Fibroblast of skin of left quadriceps (primary cell): ENCODE measurements at regions not wholly inside any gene's neighbourhood (a gene's known extent, or its start where the extent isn't known, plus 50 kb on each side); places are given as distances from the start of the nearest gene placed in this dataset.
"Not testable (repeated sequence)": the region's sequence is repeated elsewhere in the genome, so short reads cannot be mapped to it uniquely, and the experiment has no call there.

Source experiments
- DNase-seq, 2 experiments: peaks; one replicate each; pipeline ENCODE4 v3.0.0-alpha.2; 2013; ENCODE audit warnings: low read depth in 2 of 2

GRCh38 chr10:44008270-44008916 is 359.7 kb upstream of the ZNF32 start:
- no peak for DNase-seq

- no peak for DNase-seq
These were observed 358.1 kb upstream of the ZNF32 start for GRCh38 chr10:44006771-44007170.

GRCh38 chr10:44005788-44006099 is 357.1 kb upstream of the ZNF32 start:
- DNase-seq = no peak

GRCh38 chr10:44004913-44005787 is 356.5 kb upstream of the ZNF32 start:
- DNase-seq = no peak

- peak; percentile 73 to 77 for DNase-seq
These were observed 349.5 kb upstream of the ZNF32 start for GRCh38 chr10:43998021-43998809.

GRCh38 chr10:43997330-43997729 is 348.6 kb upstream of the ZNF32 start:
- DNase-seq = no peak

GRCh38 chr10:43994539-43994938 is 345.9 kb upstream of the ZNF32 start:
- no peak for DNase-seq

- not testable (repeated sequence) for DNase-seq
These were observed 344.1 kb upstream of the ZNF32 start for GRCh38 chr10:43992816-43993215.

GRCh38 chr10:43986374-43986773 is 337.7 kb upstream of the ZNF32 start:
- no peak for DNase-seq

- DNase-seq = no peak
These were observed 337.3 kb upstream of the ZNF32 start for GRCh38 chr10:43985941-43986340.

GRCh38 chr10:43983856-43984271 is 335.2 kb upstream of the ZNF32 start:
- DNase-seq = no peak

- no peak for DNase-seq
These were observed 334.7 kb upstream of the ZNF32 start for GRCh38 chr10:43983405-43983804.

GRCh38 chr10:43982250-43982649 is 333.6 kb upstream of the ZNF32 start:
- DNase-seq = no peak

- no peak for DNase-seq
These were observed 333.0 kb upstream of the ZNF32 start for GRCh38 chr10:43981696-43982095.

GRCh38 chr10:43981232-43981631 is 332.6 kb upstream of the ZNF32 start:
- DNase-seq = no peak

GRCh38 chr10:43980715-43981114 is 332.0 kb upstream of the ZNF32 start:
- no peak for DNase-seq

- no peak for DNase-seq
These were observed 331.6 kb upstream of the ZNF32 start for GRCh38 chr10:43980313-43980712.

- no peak for DNase-seq
These were observed 330.9 kb upstream of the ZNF32 start for GRCh38 chr10:43979551-43979950.

GRCh38 chr10:43978936-43979335 is 330.3 kb upstream of the ZNF32 start:
- no peak for DNase-seq

GRCh38 chr10:43978091-43978490 is 329.4 kb upstream of the ZNF32 start:
- DNase-seq = no peak

GRCh38 chr10:43976292-43976691 is 327.6 kb upstream of the ZNF32 start:
- no peak for DNase-seq

- DNase-seq = no peak
These were observed 325.1 kb upstream of the ZNF32 start for GRCh38 chr10:43973801-43974200.
